ENCODE measurements at regions not wholly inside any gene's neighbourhood (a gene's known extent, or its start where the extent isn't known, plus 50 kb on each side); places are given as distances from the start of the nearest gene placed in this dataset.
A peak's percentile ranks its signal among the peaks of the same experiment; 100 is the strongest.
"Not testable (repeated sequence)": the region's sequence is repeated elsewhere in the genome, so short reads cannot be mapped to it uniquely, and the experiment has no call there.

DNA sequence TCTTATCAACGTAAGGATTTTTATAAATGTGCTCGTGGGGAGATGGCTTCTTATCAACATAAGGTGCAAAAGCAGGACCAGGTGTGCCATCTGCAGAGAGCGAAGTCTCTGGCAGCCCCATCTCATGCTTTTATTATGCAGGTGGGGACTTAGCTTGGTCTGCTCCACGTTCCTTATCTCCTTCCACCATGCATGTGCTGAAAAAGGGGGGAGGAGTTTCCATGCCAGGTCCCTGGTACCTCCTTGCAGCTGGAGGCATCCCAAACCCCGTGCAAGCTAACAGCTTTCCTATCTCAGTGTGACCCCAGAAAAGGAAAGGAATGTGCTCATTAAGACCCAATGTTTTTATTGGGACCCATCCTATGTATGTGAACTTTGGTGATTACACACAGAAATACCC is 608.5 kb downstream of the TMEM121 start:
- POLR2A ChIA-PET: no interaction called here
- H3K9me3 ChIP-seq: no peaks in the 10 kb centered on the region
- DNase-seq (ENCODE audit: low read depth in 1 of 2, low spot score in 1 of 2) (no peak), ATAC-seq (no peak), FAIRE-seq (no peak)
- no peak overlapping the region for H3K4me2 ChIP-seq
- no peak overlapping the region for H3K27ac ChIP-seq
- CTCF ChIA-PET: no interaction called here
- TF ChIP-seq HDAC2 (IDR thresholded peaks at IDR 0.05) (no peak), ZFP36 (IDR thresholded peaks at IDR 0.05; ENCODE audit: borderline replicate concordance, partially characterized antibody) (no peak), CHD4 (IDR thresholded peaks at IDR 0.05; ENCODE audit: borderline replicate concordance) (no peak)
- H3K4me3 ChIP-seq: no peak overlapping the region
- WGBS (ENCODE audit: missing lambda C conversion rate): 2% methylated on average over 5 of the region's 5 CpGs
- no peaks in the 10 kb centered on the region for H3K4me1 ChIP-seq

- no peak overlapping the region for H3K4me3 ChIP-seq
- FAIRE-seq: no peak
- CTCF ChIA-PET: interaction anchor here (0.6 kb wide), 1 partner anchor 242 kb away, joined by 3 read pairs; no protein-coding TSS in a partner anchor
- TF ChIP-seq HDAC2 (IDR thresholded peaks at IDR 0.05) (no peak), POLR2A (IDR thresholded peaks at IDR 0.05; ENCODE audit: low read length) (no peak), NFE2L2 (conservative IDR thresholded peaks at IDR 0.05; ENCODE audit: low read length) (no peak), RNF2 (IDR thresholded peaks at IDR 0.05; ENCODE audit: borderline replicate concordance, low read depth) (no peak), RCOR1 (IDR thresholded peaks at IDR 0.05; ENCODE audit: low read depth, low read length) (no peak), MAX (IDR thresholded peaks at IDR 0.05) (no peak), RFX5 (IDR thresholded peaks at IDR 0.05) (no peak), E2F6 (IDR thresholded peaks at IDR 0.05; ENCODE audit: borderline replicate concordance, low read depth) (no peak), USF2 (IDR thresholded peaks at IDR 0.05) (no peak), FOSL2 (IDR thresholded peaks at IDR 0.05) (no peak), FOSL2 (CRISPR knock-in tag; IDR thresholded peaks at IDR 0.05) (no peak)
- TF ChIP-seq, protein P1, sequence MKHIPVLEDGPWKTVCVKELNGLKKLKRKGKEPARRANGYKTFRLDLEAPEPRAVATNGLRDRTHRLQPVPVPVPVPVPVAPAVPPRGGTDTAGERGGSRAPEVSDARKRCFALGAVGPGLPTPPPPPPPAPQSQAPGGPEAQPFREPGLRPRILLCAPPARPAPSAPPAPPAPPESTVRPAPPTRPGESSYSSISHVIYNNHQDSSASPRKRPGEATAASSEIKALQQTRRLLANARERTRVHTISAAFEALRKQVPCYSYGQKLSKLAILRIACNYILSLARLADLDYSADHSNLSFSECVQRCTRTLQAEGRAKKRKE (CRISPR knock-in tag; IDR thresholded peaks at IDR 0.05; ENCODE audit: low read depth): no peak
- ATAC-seq: no peak; a peak in 1 of 6 replicates
- no peaks in the 10 kb centered on the region for H3K4me1 ChIP-seq
- POLR2A ChIA-PET: no interaction called here
- 70% methylated on average over 5 of the region's 18 CpGs for WGBS (ENCODE audit: missing lambda C conversion rate)
- DNase-seq (ENCODE audit: low read depth in 1 of 2, low spot score in 1 of 2): peak in 1 of 2 experiments; percentile 28
- no peaks in the 10 kb centered on the region for H3K9me3 ChIP-seq
- H3K4me2 ChIP-seq: no peak overlapping the region
- no peak overlapping the region for H3K27ac ChIP-seq
Observed at GRCh38 chr14:106141242-106142220, 615.1 kb downstream of the TMEM121 start.

DNA sequence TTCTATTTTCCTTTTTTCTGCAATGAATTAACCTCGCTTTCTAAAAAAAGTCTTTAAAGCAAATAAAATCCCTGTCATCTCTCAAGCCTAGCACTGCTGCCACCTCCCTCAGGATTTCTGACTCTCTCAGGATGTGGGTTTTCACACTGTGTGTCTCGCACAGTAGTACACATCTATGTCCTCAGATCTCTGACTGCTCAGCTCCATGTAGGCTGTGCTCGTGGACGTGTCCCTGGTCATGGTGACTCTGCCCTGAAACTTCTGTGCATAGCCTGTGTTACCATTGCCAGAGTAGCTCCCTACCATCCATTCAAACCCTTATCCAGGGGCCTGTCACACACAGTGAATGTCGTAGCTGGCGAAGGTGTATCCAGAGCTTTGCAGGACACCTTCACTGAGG is 619.3 kb downstream of the TMEM121 start:
- 7% methylated on average over 6 of the region's 6 CpGs for WGBS (ENCODE audit: missing lambda C conversion rate)
- CTCF ChIA-PET; H3K4me3 ChIP-seq; FAIRE-seq; H3K4me2 ChIP-seq; DNase-seq (ENCODE audit: low read depth in 1 of 2, low spot score in 1 of 2); POLR2A ChIA-PET; H3K27ac ChIP-seq; ATAC-seq; H3K9me3 ChIP-seq; H3K4me1 ChIP-seq: not testable (repeated sequence)

- TF ChIP-seq RAD21 (conservative IDR thresholded peaks at IDR 0.05 in 1 of 2, IDR thresholded peaks at IDR 0.05 in 1 of 2) (peak; percentile 58 to 59), SMC3 (IDR thresholded peaks at IDR 0.05) (peak; percentile 48)
- TF ChIP-seq, protein P2, sequence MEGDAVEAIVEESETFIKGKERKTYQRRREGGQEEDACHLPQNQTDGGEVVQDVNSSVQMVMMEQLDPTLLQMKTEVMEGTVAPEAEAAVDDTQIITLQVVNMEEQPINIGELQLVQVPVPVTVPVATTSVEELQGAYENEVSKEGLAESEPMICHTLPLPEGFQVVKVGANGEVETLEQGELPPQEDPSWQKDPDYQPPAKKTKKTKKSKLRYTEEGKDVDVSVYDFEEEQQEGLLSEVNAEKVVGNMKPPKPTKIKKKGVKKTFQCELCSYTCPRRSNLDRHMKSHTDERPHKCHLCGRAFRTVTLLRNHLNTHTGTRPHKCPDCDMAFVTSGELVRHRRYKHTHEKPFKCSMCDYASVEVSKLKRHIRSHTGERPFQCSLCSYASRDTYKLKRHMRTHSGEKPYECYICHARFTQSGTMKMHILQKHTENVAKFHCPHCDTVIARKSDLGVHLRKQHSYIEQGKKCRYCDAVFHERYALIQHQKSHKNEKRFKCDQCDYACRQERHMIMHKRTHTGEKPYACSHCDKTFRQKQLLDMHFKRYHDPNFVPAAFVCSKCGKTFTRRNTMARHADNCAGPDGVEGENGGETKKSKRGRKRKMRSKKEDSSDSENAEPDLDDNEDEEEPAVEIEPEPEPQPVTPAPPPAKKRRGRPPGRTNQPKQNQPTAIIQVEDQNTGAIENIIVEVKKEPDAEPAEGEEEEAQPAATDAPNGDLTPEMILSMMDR (IDR thresholded peaks at IDR 0.05): peak; percentile 72
- H3K4me3 ChIP-seq, FAIRE-seq, H3K27ac ChIP-seq, POLR2A ChIA-PET, H3K9me3 ChIP-seq, H3K4me2 ChIP-seq, H3K4me1 ChIP-seq: not testable (repeated sequence)
- peak; percentile 38 to 59; a peak in 2 of 6 replicates for ATAC-seq
- peak in 1 of 2 experiments; percentile 49 for DNase-seq (ENCODE audit: low read depth in 1 of 2, low spot score in 1 of 2)
- CTCF ChIA-PET: interaction anchor here (0.6 to 2.2 kb wide), 8 partner anchors 9 to 616 kb away, joined by 3 to 10 read pairs (median 4); no protein-coding TSS in a partner anchor
- 7% methylated on average over 17 of the region's 17 CpGs for WGBS (ENCODE audit: missing lambda C conversion rate)
Observed at GRCh38 chr14:106153362-106153955, 627.1 kb downstream of the TMEM121 start.
